Fibroblast of lung (primary cell): ENCODE measurements at regions not wholly inside any gene's neighbourhood (a gene's known extent, or its start where the extent isn't known, plus 50 kb on each side); places are given as distances from the start of the nearest gene placed in this dataset.

Experiments used
- CTCF ChIP-seq, 2 donors: IDR thresholded peaks in 1 of 2; conservative IDR thresholded peaks in 1 of 2; 1 replicate in 1 of 2; 2 replicates in 1 of 2; pipeline ENCODE4 v1.5.1; 2011 to 2012; ENCODE audit warnings: low read length in 2 of 2, control low read depth in 1 of 2, inconsistent platforms in 1 of 2, low read depth in 1 of 2, mild to moderate bottlenecking in 1 of 2
- EZH2 ChIP-seq: IDR thresholded peaks from 2 replicates; pipeline ENCODE4 v1.5.1; 2012; ENCODE audit warnings: low read length, control low read depth, mild to moderate bottlenecking; ENCODE audit errors: missing control alignments

GRCh38 chr20:51938559-51939258 lies 136.4 kb upstream of the SALL4 start:
- TF ChIP-seq CTCF (conservative IDR thresholded peaks at IDR 0.05 in 1 of 2, IDR thresholded peaks at IDR 0.05 in 1 of 2; ENCODE audit: low read depth in 1 of 2, low read length in 2 of 2) (no peak), EZH2 (no peak)
